Nephron progenitor cell (in vitro differentiated cells): ENCODE measurements at regions not wholly inside any gene's neighbourhood (a gene's known extent, or its start where the extent isn't known, plus 50 kb on each side); places are given as distances from the start of the nearest gene placed in this dataset.

Experiments used
- DNase-seq: peaks from one replicate; pipeline ENCODE4 v3.0.0; 2021
- H3K27ac Mint-ChIP-seq: 2 replicates; pipeline ENCODE4 v1.8.0; 2021; ENCODE audit warnings: mild to moderate bottlenecking, moderate library complexity, mixed read lengths
- H3K27me3 Mint-ChIP-seq: 2 replicates; pipeline ENCODE4 v1.8.0; 2021; ENCODE audit warnings: mild to moderate bottlenecking, low read depth, mixed read lengths; ENCODE audit not compliant: poor library complexity
- H3K36me3 Mint-ChIP-seq: 2 replicates; pipeline ENCODE4 v1.8.0; 2021; ENCODE audit warnings: low read depth, mixed read lengths
- H3K4me1 Mint-ChIP-seq: 2 replicates; pipeline ENCODE4 v1.8.0; 2021; ENCODE audit warnings: mixed read lengths
- H3K4me3 Mint-ChIP-seq: 2 replicates; pipeline ENCODE4 v1.8.0; 2021; ENCODE audit warnings: mild to moderate bottlenecking, moderate library complexity, mixed read lengths
- H3K9me3 Mint-ChIP-seq: 2 replicates; pipeline ENCODE4 v1.8.0; 2021; ENCODE audit warnings: mild to moderate bottlenecking, moderate library complexity, mixed read lengths
- TF ChIP-seq, protein P1 (sequence below): fragments of 200-600 bp; sonication (generic); IDR thresholded peaks from 2 replicates; pipeline ENCODE4 v1.5.0; 2021; ENCODE audit warnings: antibody characterized with exemption

DNA sequence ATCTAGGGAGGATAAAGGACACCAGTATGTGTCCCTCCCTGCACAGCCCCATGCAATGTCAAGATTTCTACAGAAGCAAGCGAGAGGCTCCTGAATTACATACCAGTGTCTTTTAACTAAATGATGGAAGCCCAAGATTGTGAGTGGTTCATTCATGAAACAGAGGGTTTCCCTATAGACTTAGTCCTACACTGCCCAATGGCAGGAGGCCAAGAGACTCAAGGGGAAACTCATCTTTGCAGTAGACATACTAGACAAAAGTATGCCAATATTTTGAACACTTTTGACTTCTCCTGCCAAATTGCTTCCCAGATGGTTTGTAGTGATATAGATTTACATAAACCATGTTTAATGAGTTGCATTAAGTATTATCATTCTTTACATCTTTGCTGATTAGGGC is 557.2 kb upstream of the JAG1 start:
- no peaks in the 10 kb centered on the region for H3K9me3 Mint-ChIP-seq
- DNase-seq = no peak
- peaks cover 60% of the 10 kb centered on the region for H3K4me1 Mint-ChIP-seq
- H3K4me3 Mint-ChIP-seq = no peak overlapping the region
- no peaks in the 10 kb centered on the region for H3K36me3 Mint-ChIP-seq
- TF ChIP-seq, protein P1, sequence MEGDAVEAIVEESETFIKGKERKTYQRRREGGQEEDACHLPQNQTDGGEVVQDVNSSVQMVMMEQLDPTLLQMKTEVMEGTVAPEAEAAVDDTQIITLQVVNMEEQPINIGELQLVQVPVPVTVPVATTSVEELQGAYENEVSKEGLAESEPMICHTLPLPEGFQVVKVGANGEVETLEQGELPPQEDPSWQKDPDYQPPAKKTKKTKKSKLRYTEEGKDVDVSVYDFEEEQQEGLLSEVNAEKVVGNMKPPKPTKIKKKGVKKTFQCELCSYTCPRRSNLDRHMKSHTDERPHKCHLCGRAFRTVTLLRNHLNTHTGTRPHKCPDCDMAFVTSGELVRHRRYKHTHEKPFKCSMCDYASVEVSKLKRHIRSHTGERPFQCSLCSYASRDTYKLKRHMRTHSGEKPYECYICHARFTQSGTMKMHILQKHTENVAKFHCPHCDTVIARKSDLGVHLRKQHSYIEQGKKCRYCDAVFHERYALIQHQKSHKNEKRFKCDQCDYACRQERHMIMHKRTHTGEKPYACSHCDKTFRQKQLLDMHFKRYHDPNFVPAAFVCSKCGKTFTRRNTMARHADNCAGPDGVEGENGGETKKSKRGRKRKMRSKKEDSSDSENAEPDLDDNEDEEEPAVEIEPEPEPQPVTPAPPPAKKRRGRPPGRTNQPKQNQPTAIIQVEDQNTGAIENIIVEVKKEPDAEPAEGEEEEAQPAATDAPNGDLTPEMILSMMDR = no peak
- H3K27ac Mint-ChIP-seq = no peak overlapping the region
- H3K27me3 Mint-ChIP-seq = no peaks in the 10 kb centered on the region

- DNase-seq = no peak
- Mint-ChIP-seq H3K27me3 (no peaks in the 10 kb centered on the region), H3K4me3 (no peak overlapping the region), H3K4me1 (peaks cover 63% of the 10 kb centered on the region), H3K9me3 (no peaks in the 10 kb centered on the region), H3K27ac (peak overlapping the region; percentile 63), H3K36me3 (no peaks in the 10 kb centered on the region)
- TF ChIP-seq, protein P1 = no peak
Measured at GRCh38 chr20:11231742-11232648, 558.2 kb upstream of the JAG1 start.

- Mint-ChIP-seq H3K27ac (peak overlapping the region; percentile 9), H3K36me3 (no peaks in the 10 kb centered on the region), H3K4me1 (peaks cover 66% of the 10 kb centered on the region)
Measured at GRCh38 chr20:11232896-11233295, 559.1 kb upstream of the JAG1 start.

DNA sequence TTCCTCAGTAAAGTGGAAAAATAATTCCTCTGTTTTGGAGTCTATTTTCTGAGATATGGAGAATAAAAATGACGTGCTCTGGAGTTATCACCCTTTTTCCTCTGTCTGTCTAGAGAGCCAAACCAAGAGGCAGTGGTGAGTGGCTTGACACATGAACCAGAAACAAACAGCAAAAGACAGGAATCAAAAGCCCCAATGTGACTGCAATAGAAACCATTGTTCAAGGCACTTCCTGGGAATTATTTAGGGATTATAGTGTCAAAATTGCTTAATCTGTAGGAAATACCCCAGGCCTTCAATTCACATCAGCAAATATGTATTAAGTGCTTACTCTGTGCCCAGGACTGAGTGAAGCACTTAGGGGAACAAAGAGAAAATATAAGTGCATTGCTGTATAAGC is 560.4 kb upstream of the JAG1 start:
- DNase-seq = no peak
- no peaks in the 10 kb centered on the region for H3K27me3 Mint-ChIP-seq
- H3K27ac Mint-ChIP-seq = peak overlapping the region; percentile 89
- H3K9me3 Mint-ChIP-seq = no peaks in the 10 kb centered on the region
- peaks cover 4% of the 10 kb centered on the region for H3K36me3 Mint-ChIP-seq
- TF ChIP-seq, protein P1 = no peak
- peaks cover 66% of the 10 kb centered on the region for H3K4me1 Mint-ChIP-seq
- no peak overlapping the region for H3K4me3 Mint-ChIP-seq

More at GRCh38 chr20:11232896-11233295, 559.1 kb upstream of the JAG1 start:
- no peak overlapping the region for H3K4me3 Mint-ChIP-seq
- TF ChIP-seq, protein P1 = no peak
- no peaks in the 10 kb centered on the region for H3K27me3 Mint-ChIP-seq
- DNase-seq = no peak
- no peaks in the 10 kb centered on the region for H3K9me3 Mint-ChIP-seq

GRCh38 chr20:11234608-11235007 is 560.8 kb upstream of the JAG1 start:
- Mint-ChIP-seq H3K4me3 (peak overlapping the region; percentile 2), H3K36me3 (peaks cover 7% of the 10 kb centered on the region), H3K9me3 (no peaks in the 10 kb centered on the region), H3K27me3 (no peaks in the 10 kb centered on the region), H3K4me1 (peaks cover 68% of the 10 kb centered on the region), H3K27ac (peak overlapping the region; percentile 89)
- TF ChIP-seq, protein P1 = no peak
- no peak for DNase-seq

DNA sequence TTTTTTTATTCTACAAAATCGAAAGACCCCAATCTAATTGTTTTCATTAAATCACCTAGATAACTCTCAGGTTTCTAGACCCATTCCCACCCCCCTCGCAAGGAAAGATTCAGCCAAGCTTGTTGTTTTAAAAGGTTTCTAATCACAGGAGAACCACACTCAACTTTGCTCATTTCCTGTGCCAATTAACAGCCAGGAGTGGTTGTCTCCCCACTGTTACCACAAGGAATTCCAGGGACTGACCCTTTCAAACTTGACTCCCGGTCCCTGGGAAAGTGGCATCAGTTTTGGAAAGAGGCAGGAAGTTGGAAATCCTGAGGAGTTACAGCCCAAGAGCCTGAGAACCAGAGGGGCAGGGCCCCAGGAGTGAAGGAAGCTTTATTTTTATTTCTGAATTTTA is 561.3 kb upstream of the JAG1 start:
- Mint-ChIP-seq H3K27me3 (no peaks in the 10 kb centered on the region), H3K36me3 (peaks cover 7% of the 10 kb centered on the region), H3K4me3 (peak overlapping the region; percentile 10), H3K4me1 (peaks cover 63% of the 10 kb centered on the region), H3K9me3 (no peaks in the 10 kb centered on the region), H3K27ac (peak overlapping the region; percentile 89)
- peak; percentile 12 for DNase-seq
- TF ChIP-seq, protein P1 = no peak
